SJSA1 (cell line): ENCODE measurements at regions not wholly inside any gene's neighbourhood (a gene's known extent, or its start where the extent isn't known, plus 50 kb on each side); places are given as distances from the start of the nearest gene placed in this dataset.
"Not testable (repeated sequence)": the region's sequence is repeated elsewhere in the genome, so short reads cannot be mapped to it uniquely, and the experiment has no call there.

Experiments
- DNase-seq, 2 experiments: peaks; one replicate each; pipeline ENCODE4 v3.0.0-alpha.2; 2015 to 2020; ENCODE audit warnings: low spot score in 2 of 2, low read depth in 1 of 2
- H3K27ac ChIP-seq: fragments of 250-450 bp; sonication (Bioruptor Pico); 2 replicates; pipeline ENCODE4 v1.5.1; 2020; ENCODE audit warnings: mild to moderate bottlenecking, moderate library complexity
- H3K27me3 ChIP-seq: fragments of 250-450 bp; sonication (Bioruptor Pico); replicated peaks from 2 replicates; pipeline ENCODE4 v1.5.1; 2020; ENCODE audit warnings: mild to moderate bottlenecking, moderate library complexity
- H3K36me3 ChIP-seq: fragments of 250-450 bp; sonication (Bioruptor Pico); 2 replicates; pipeline ENCODE4 v1.5.1; 2020; ENCODE audit warnings: mild to moderate bottlenecking
- H3K4me1 ChIP-seq: fragments of 250-450 bp; sonication (Bioruptor Pico); replicated peaks from 2 replicates; pipeline ENCODE4 v1.6.1; 2021; ENCODE audit warnings: mild to moderate bottlenecking
- H3K4me3 ChIP-seq: fragments of 250-450 bp; sonication (Bioruptor Pico); 2 replicates; pipeline ENCODE4 v1.5.1; 2020; ENCODE audit warnings: mild to moderate bottlenecking
- H3K9me3 ChIP-seq: fragments of 250-450 bp; sonication (Bioruptor Pico); replicated peaks from 2 replicates; pipeline ENCODE4 v1.5.1; 2020; ENCODE audit warnings: mild to moderate bottlenecking

DNA sequence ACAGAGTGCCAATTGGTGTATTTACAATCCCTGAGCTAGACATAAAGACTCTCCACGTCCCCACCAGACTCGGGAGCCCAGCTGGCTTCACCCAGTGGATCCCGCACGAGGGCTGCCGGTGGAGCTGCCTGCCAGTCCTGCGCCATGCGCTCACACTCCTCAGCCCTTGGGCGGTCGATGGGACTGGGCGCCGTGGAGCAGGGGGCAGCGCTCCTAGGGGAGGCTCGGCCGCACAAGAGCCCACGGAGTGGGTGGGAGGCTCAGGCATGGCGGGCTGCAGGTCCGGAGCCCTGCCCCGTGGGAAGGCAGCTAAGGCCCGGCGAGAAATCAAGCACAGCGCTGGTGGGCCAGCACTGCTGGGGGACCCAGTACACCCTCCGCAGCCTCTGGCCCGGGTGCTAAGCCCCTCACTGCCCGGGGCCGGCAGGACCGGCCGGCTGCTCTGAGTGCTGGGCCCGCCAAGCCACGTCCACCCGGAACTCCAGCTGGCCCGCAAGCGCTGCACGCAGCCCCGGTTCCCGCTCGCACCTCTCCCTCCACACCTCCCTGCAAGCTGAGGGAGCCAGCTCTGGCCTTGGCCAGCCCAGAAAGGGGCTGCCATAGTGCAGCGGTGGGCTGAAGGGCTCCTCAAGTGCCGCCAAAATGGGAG is 759.4 kb downstream of the BRINP3 start:
- H3K27me3 ChIP-seq, H3K4me1 ChIP-seq, H3K9me3 ChIP-seq, H3K4me3 ChIP-seq, H3K36me3 ChIP-seq, H3K27ac ChIP-seq, DNase-seq: not testable (repeated sequence)

GRCh38 chr1:189726806-189727205 is 750.9 kb downstream of the BRINP3 start:
- no peak for DNase-seq
- Histone ChIP-seq H3K9me3 (peaks cover 6% of the 10 kb centered on the region; the same call in 1 of the 2 replicates), H3K4me3 (no peak overlapping the region), H3K4me1 (no peaks in the 10 kb centered on the region), H3K36me3 (no peaks in the 10 kb centered on the region), H3K27me3 (no peaks in the 10 kb centered on the region), H3K27ac (no peak overlapping the region)

GRCh38 chr1:189751311-189751710 is 726.4 kb downstream of the BRINP3 start:
- DNase-seq: no peak
- no peak overlapping the region for H3K4me3 ChIP-seq
- no peak overlapping the region for H3K27ac ChIP-seq
- H3K9me3 ChIP-seq: no peaks in the 10 kb centered on the region; the same call in 1 of the 2 replicates
- no peaks in the 10 kb centered on the region for H3K4me1 ChIP-seq
- H3K27me3 ChIP-seq: no peaks in the 10 kb centered on the region
- H3K36me3 ChIP-seq: no peaks in the 10 kb centered on the region

DNA sequence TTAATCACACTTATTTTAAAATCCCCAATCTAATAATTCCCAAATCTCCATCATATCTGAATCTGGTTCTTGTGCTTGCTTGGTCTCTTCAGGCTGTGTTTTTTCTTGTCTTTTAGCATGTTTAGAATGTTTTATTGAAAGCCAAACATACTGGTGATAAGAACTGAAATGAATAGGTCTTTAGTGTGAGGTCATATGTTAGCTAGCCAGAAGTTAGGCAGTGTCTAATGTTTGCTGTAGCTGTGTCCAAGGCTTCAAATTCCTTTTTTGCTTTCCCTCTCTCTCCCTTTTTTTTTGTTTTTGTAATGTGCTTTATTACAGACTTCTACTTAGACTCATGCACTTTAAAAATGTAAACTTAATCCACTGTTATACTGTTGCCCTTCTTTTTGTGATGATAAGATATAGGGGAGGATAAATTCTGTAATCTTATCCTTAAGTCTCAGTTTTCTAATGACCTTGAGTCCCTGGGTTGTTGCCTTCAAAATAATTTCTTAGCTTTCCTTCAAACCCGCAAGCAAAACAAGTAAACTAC is 725.1 kb downstream of the BRINP3 start:
- no peak for DNase-seq
- Histone ChIP-seq H3K4me3 (no peak overlapping the region), H3K4me1 (no peaks in the 10 kb centered on the region), H3K27me3 (no peaks in the 10 kb centered on the region), H3K9me3 (no peaks in the 10 kb centered on the region; the same call in 1 of the 2 replicates), H3K36me3 (no peaks in the 10 kb centered on the region), H3K27ac (no peak overlapping the region)

- H3K27ac ChIP-seq, H3K27me3 ChIP-seq, H3K4me3 ChIP-seq, H3K4me1 ChIP-seq, H3K9me3 ChIP-seq, H3K36me3 ChIP-seq, DNase-seq: not testable (repeated sequence)
Measured at GRCh38 chr1:189755100-189755499, 722.6 kb downstream of the BRINP3 start.

DNA sequence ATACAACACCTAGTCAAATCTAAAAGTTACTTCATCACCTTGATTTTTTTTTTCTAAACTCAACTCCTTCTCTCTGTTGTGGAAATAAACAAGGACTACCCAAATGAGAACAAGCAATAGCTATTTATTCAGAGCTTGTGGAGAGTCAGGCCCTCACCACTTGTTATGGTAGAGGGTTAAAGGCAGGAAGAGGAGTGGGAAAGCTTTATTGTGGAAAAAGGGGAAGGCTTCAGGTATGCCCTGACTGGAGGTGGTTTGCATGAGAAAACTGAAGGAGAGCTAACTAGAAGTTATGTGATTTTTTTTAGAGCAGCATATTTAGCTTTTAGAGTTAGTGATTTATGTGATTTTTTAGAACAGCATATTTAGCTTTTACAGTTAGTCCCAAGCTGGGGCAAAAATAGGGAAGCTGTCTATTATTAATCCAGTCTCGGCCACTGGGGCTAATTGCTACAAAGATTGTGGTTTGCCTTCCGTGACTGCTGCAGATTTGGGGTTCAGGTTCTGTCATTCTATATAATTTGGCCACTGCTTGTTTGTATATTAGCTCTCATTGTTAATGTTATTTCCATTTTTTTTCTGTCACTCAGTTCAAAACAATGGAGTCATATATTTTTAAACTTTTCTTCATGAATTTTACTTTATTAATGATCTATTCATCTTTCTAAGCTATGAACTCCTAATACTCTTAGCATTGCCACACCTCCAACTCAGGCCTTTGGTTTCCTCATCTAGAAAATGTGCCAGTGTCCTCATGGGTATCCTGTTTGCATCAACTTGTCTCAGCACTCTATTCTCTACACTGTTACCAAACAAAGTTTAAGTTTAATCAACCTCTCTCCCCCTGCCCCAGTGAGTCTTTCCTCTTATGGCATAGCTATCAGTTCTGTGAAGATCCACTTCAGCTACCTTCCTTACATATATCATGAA is 713.0 kb downstream of the BRINP3 start:
- DNase-seq: no peak
- Histone ChIP-seq H3K36me3 (no peaks in the 10 kb centered on the region), H3K27me3 (no peaks in the 10 kb centered on the region), H3K4me3 (no peak overlapping the region), H3K9me3 (no peaks in the 10 kb centered on the region; the same call in 1 of the 2 replicates), H3K4me1 (no peaks in the 10 kb centered on the region), H3K27ac (no peak overlapping the region)

- H3K36me3 ChIP-seq: no peaks in the 10 kb centered on the region
- H3K9me3 ChIP-seq: no peaks in the 10 kb centered on the region; the same call in none of the 2 replicates
- DNase-seq: no peak
- H3K4me3 ChIP-seq: no peak overlapping the region
- no peaks in the 10 kb centered on the region for H3K27me3 ChIP-seq
- H3K27ac ChIP-seq: no peak overlapping the region
- H3K4me1 ChIP-seq: no peaks in the 10 kb centered on the region
Measured at GRCh38 chr1:189769448-189769847, 708.2 kb downstream of the BRINP3 start.

GRCh38 chr1:189774721-189775287 is 702.9 kb downstream of the BRINP3 start:
- Histone ChIP-seq H3K9me3 (no peaks in the 10 kb centered on the region; the same call in none of the 2 replicates), H3K4me1 (no peaks in the 10 kb centered on the region), H3K4me3 (no peak overlapping the region), H3K27ac (no peak overlapping the region), H3K36me3 (no peaks in the 10 kb centered on the region), H3K27me3 (no peaks in the 10 kb centered on the region)
- DNase-seq: no peak

DNA sequence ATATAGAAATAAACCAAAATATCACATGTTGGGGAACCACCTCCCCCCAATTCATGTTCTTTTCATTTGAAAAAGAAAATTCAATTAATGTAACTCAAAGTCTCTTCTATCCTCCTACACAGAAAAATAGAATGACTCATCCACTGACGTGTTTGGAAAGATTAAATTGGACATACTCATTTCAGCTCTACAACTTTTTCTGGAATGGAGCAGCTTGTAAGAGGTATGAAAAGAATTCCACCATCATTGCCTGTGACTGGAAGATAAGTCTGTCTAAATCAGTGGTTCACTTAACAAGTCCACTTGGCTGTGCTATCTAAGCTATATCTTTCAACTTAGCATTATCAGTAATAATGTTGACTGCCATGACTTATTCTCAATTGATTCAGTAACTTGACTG is 702.3 kb downstream of the BRINP3 start:
- no peak overlapping the region for H3K4me3 ChIP-seq
- no peaks in the 10 kb centered on the region for H3K36me3 ChIP-seq
- no peaks in the 10 kb centered on the region; the same call in none of the 2 replicates for H3K9me3 ChIP-seq
- no peaks in the 10 kb centered on the region for H3K4me1 ChIP-seq
- H3K27me3 ChIP-seq: no peaks in the 10 kb centered on the region
- DNase-seq: no peak
- H3K27ac ChIP-seq: no peak overlapping the region

GRCh38 chr1:189779034-189779433 is 698.6 kb downstream of the BRINP3 start:
- Histone ChIP-seq H3K27me3 (no peaks in the 10 kb centered on the region), H3K4me1 (no peaks in the 10 kb centered on the region), H3K9me3 (peaks cover 2% of the 10 kb centered on the region), H3K27ac (no peak overlapping the region), H3K4me3 (no peak overlapping the region), H3K36me3 (no peaks in the 10 kb centered on the region)
- no peak for DNase-seq

GRCh38 chr1:189782295-189782694 is 695.4 kb downstream of the BRINP3 start:
- H3K27me3 ChIP-seq: no peaks in the 10 kb centered on the region
- H3K4me1 ChIP-seq: no peaks in the 10 kb centered on the region
- no peak overlapping the region for H3K27ac ChIP-seq
- H3K9me3 ChIP-seq: peaks cover 2% of the 10 kb centered on the region
- DNase-seq: no peak
- no peaks in the 10 kb centered on the region for H3K36me3 ChIP-seq
- no peak overlapping the region for H3K4me3 ChIP-seq

DNA sequence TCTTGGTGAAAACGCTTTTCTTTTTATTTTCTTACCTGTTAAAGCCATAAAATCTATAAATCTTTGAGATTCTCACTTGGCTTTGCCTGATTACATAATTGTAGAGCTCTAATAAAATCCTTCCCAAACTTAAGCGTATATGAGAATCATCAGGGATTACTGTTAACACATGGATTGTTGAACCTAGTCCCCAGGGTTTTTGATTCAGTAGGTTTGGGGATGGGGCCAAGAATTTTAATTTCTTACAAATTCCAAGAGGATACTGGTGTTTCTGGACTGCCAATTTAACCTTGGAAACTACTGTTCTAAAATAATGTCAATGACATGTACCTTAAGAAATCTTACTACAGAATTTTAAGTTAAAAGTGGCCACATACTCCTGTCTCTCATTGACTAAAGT is 694.2 kb downstream of the BRINP3 start:
- peaks cover 2% of the 10 kb centered on the region for H3K9me3 ChIP-seq
- no peaks in the 10 kb centered on the region for H3K4me1 ChIP-seq
- no peaks in the 10 kb centered on the region for H3K36me3 ChIP-seq
- H3K27me3 ChIP-seq: no peaks in the 10 kb centered on the region
- H3K27ac ChIP-seq: no peak overlapping the region
- H3K4me3 ChIP-seq: no peak overlapping the region
- DNase-seq: no peak

- DNase-seq: no peak
- H3K4me3 ChIP-seq: no peak overlapping the region
Measured at GRCh38 chr1:189786761-189787160, 690.9 kb downstream of the BRINP3 start.

GRCh38 chr1:189787201-189787600 is 690.5 kb downstream of the BRINP3 start:
- no peak for DNase-seq

More at GRCh38 chr1:189786761-189787160, 690.9 kb downstream of the BRINP3 start:
- Histone ChIP-seq H3K4me1 (no peaks in the 10 kb centered on the region), H3K36me3 (no peaks in the 10 kb centered on the region), H3K27ac (no peak overlapping the region), H3K27me3 (no peaks in the 10 kb centered on the region), H3K9me3 (0 out of 2 replicates have a peak, but pooled peaks cover 4% of the 10 kb centered on the region)

More at GRCh38 chr1:189787201-189787600, 690.5 kb downstream of the BRINP3 start:
- Histone ChIP-seq H3K27ac (no peak overlapping the region), H3K9me3 (0 out of 2 replicates have a peak, but pooled peaks cover 3% of the 10 kb centered on the region), H3K36me3 (no peaks in the 10 kb centered on the region), H3K27me3 (no peaks in the 10 kb centered on the region), H3K4me1 (no peaks in the 10 kb centered on the region), H3K4me3 (no peak overlapping the region)
